Activated T-helper 1 cell treated with anti-CD3 and anti-CD28 coated beads, Interleukin-12 subunit alpha, Interleukin-12 subunit beta, Interleukin-2, Interleukin-4 antibody, amounts not matched to agents 30 ng/mL and 10 ng/mL and 1 ng/mL, durations not matched to agents 14 hours and 24 hours and 36 hours (primary cell): ENCODE measurements at regions not wholly inside any gene's neighbourhood (a gene's known extent, or its start where the extent isn't known, plus 50 kb on each side); places are given as distances from the start of the nearest gene placed in this dataset.
"Not testable (repeated sequence)": the region's sequence is repeated elsewhere in the genome, so short reads cannot be mapped to it uniquely, and the experiment has no call there.

ENCODE experiments used
- DNase-seq: peaks from one replicate; pipeline ENCODE4 v3.0.0; 2021; ENCODE audit warnings: low spot score
- H3K27ac Mint-ChIP-seq: one replicate; pipeline ENCODE4 v1.8.0; 2021; ENCODE audit warnings: mild to moderate bottlenecking, mixed read lengths
- H3K27me3 Mint-ChIP-seq: one replicate; pipeline ENCODE4 v1.8.0; 2022; ENCODE audit warnings: mild to moderate bottlenecking, moderate library complexity, mixed read lengths; ENCODE audit not compliant: insufficient read depth
- H3K36me3 Mint-ChIP-seq: one replicate; pipeline ENCODE4 v1.8.0; 2021; ENCODE audit warnings: low read depth, mixed read lengths
- H3K4me1 Mint-ChIP-seq: one replicate; pipeline ENCODE4 v1.8.0; 2021; ENCODE audit warnings: low read depth, mixed read lengths
- H3K4me3 Mint-ChIP-seq: one replicate; pipeline ENCODE4 v1.8.0; 2021; ENCODE audit warnings: mild to moderate bottlenecking, moderate library complexity, mixed read lengths
- H3K9me3 Mint-ChIP-seq: one replicate; pipeline ENCODE4 v1.8.0; 2021; ENCODE audit warnings: mixed read lengths
- intact Hi-C: fragments of 100-400 bp; cut with micrococcal nuclease; formaldehyde crosslinking; loops from one replicate; pipeline ENCODE4 v1.15.1; 2024

DNA sequence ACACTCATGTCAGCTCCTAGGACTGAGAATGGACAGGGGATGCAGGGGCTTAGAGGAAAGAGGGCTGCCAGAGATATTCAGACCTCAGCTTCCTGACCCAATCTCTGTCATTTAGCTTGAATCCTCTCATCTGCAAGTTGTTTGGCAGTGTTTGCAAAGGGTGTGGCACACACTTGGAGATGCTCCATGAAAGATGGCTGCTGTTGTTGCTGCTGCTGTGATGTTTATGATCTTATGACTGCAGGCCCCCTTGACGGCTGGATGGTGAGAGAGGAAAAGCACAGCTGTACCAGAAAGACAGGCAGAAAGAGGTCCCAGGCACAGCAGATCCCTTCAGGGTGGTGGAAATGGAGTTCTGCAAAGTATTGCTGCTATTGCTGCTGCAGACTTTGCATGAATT is 80.7 kb downstream of the TRIM43 start:
- H3K4me3 Mint-ChIP-seq, H3K4me1 Mint-ChIP-seq, H3K9me3 Mint-ChIP-seq, intact Hi-C loops, DNase-seq, H3K27ac Mint-ChIP-seq, H3K27me3 Mint-ChIP-seq, H3K36me3 Mint-ChIP-seq: not testable (repeated sequence)

DNA sequence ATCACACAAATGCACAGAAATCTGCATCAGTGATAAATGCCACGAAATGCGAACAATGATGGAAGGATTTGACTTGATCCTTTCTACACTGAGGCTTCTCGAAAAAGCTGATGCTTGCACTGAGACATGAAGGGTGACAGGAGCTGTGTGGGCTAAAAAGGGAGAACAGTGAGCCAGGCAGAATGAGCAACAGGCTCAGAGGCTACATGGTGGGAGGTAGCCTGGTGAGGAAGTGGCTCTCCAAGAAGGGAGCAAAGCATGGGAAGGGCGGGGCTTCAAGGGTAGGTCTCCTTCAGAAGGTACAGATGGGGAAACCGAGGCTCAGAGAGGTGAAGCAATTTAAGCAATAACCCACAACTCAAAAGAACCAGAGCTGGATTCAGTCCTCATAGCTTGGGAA is 82.4 kb downstream of the TRIM43 start:
- no peak overlapping the region for H3K27ac Mint-ChIP-seq
- peaks cover 7% of the 10 kb centered on the region for H3K27me3 Mint-ChIP-seq
- H3K36me3 Mint-ChIP-seq = no peaks in the 10 kb centered on the region
- no peak overlapping the region for H3K4me3 Mint-ChIP-seq
- no peaks in the 10 kb centered on the region for H3K4me1 Mint-ChIP-seq
- no peaks in the 10 kb centered on the region for H3K9me3 Mint-ChIP-seq
- no peak for DNase-seq
- intact Hi-C loops = no loop called here

DNA sequence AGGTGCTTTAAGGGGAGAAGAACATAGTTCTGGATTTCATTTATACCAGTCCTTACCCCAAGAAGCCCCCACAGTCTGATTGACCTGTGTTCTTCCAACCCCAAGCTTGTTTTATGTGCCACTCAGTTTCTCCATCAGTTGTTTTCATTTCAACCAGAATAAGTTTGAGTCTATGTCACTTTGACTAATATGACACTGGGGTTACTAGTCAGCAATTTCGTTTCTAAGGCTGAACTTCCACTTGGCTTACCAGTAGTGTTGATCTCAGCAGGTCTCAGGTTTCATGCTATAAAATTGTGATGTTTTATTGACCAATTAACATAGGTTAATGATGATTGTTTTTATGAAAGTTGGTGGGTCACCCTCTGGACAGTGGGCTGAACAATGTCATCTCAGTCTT is 84.8 kb downstream of the TRIM43 start:
- intact Hi-C loops, H3K9me3 Mint-ChIP-seq, DNase-seq, H3K4me1 Mint-ChIP-seq, H3K36me3 Mint-ChIP-seq, H3K27ac Mint-ChIP-seq, H3K4me3 Mint-ChIP-seq, H3K27me3 Mint-ChIP-seq: not testable (repeated sequence)

DNA sequence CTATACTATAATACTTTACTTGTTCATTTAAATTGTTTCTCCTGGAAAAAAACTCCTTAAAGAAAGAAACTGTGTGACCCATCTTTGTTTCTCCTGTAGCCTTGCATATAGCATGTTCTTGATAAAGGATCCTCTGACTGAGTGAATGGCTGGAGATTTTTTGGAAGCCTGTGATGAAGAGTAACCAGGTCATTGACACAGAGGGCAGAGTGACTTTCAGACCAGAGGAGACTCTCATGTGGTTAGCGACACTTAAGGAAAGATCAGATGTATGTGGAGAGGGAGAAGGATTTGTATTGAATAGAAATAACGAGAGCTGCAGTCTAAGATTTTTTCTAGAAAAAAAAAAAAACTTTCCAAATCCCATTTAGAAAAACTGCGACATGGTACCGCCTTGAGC is 85.5 kb downstream of the TRIM43 start:
- Mint-ChIP-seq H3K4me3 (no peak overlapping the region), H3K4me1 (peaks cover 2% of the 10 kb centered on the region), H3K9me3 (no peaks in the 10 kb centered on the region), H3K36me3 (no peaks in the 10 kb centered on the region), H3K27ac (no peak overlapping the region), H3K27me3 (peaks cover 13% of the 10 kb centered on the region)
- no peak for DNase-seq
- intact Hi-C loops = no loop called here

DNA sequence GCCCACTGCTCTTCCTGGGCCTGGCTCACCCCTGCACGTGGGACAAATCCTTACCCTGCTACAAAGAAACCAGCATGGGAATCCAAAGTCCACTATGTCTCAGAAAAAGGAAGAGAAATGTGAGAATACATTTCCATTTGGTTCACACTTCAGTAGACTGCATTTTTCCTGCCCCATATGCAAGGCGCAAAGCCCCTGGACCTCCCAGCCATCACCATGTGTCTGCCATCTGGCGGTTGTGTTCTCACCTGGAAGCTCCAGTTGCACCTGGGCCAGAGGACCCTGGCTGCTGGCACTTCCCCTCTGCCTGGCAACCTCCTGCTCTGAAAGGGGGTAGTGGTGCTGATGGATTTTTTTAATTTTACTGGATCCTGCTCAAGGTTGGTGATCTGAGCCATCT is 86.0 kb downstream of the TRIM43 start:
- H3K9me3 Mint-ChIP-seq, H3K36me3 Mint-ChIP-seq, H3K4me3 Mint-ChIP-seq, DNase-seq, H3K4me1 Mint-ChIP-seq, H3K27ac Mint-ChIP-seq, intact Hi-C loops: not testable (repeated sequence)
- H3K27me3 Mint-ChIP-seq = peaks cover 18% of the 10 kb centered on the region

DNA sequence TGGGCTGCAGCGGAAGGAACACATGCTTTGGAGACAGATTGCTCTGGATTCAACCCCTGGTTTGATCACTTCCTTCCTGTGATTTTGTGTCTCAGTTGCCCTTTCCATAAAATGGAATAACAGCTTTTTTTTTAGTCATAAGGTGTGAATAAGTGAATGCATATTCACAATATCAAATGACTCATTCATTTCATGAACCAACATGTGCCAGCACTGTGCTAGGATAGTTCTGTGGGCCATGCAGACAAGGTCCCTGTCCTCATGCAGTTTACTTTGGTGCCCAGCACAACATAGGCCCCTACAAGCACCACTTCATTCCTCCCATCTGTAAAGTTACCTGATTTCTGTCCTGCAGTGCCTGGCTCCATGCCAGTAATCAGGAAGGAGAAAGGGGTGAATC is 89.4 kb downstream of the TRIM43 start:
- H3K36me3 Mint-ChIP-seq, intact Hi-C loops, H3K4me3 Mint-ChIP-seq, H3K9me3 Mint-ChIP-seq, H3K27ac Mint-ChIP-seq, H3K4me1 Mint-ChIP-seq, DNase-seq: not testable (repeated sequence)
- peaks cover 22% of the 10 kb centered on the region for H3K27me3 Mint-ChIP-seq

DNA sequence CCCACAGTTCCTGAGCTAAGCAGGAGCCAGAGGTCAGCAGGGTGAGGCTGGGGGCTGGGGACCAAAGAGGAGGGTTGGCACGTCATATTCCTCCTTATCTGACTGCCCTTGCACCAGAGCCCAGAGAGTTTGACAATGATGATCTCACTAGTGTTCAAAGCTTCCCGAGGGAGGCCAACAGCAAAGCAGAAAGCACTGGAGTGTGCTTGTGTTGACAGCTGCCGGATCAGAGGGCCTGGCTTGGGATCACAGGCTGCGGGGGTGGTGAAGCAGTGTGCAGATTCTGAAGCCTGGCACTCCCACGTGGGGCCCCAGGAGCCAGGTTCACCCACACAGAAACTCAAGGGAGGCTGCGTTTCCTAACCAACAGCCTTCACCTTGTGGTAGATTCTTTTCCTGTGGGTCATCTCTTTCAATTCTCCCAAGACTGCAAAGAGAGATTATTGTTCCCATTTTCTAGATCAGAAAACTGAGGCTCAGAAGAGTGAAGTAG is 89.8 kb downstream of the TRIM43 start:
- DNase-seq, intact Hi-C loops, H3K27ac Mint-ChIP-seq, H3K4me1 Mint-ChIP-seq, H3K4me3 Mint-ChIP-seq, H3K36me3 Mint-ChIP-seq, H3K9me3 Mint-ChIP-seq: not testable (repeated sequence)
- H3K27me3 Mint-ChIP-seq = peaks cover 22% of the 10 kb centered on the region

DNA sequence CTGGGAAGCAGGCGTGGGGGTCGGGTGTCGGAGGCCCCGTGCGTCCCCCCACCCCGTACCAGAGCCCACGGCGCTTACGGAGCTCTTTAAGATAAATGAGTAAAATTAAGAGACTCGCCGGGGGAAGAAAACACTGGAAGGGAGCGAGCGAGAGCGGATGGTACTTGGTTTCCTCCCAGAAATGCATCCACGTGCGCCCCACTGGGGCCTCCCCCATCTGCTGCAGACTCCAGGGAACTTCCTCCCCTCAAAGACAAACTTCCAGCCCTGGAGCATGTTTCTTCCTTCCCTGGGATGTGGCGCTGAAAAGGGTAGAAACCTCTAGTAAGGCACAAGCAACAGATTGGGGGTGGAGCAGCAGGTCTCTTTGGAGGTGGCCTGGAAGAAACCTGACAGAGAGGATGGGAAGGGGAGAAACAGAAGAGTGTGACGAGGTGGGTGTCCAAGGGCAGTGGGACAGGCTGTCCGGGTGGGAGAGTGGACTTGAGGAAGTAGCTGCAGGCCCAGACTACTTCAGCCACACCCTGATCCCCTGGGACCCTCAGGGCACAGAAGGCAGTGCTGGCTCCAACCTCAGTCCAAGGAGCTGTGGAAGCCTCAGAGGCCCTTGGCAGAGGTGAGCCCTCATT is 91.2 kb downstream of the TRIM43 start:
- H3K36me3 Mint-ChIP-seq, DNase-seq, intact Hi-C loops, H3K4me1 Mint-ChIP-seq, H3K9me3 Mint-ChIP-seq, H3K27ac Mint-ChIP-seq: not testable (repeated sequence)
- Mint-ChIP-seq H3K4me3 (peak overlapping the region; percentile 57), H3K27me3 (peaks cover 22% of the 10 kb centered on the region)

DNA sequence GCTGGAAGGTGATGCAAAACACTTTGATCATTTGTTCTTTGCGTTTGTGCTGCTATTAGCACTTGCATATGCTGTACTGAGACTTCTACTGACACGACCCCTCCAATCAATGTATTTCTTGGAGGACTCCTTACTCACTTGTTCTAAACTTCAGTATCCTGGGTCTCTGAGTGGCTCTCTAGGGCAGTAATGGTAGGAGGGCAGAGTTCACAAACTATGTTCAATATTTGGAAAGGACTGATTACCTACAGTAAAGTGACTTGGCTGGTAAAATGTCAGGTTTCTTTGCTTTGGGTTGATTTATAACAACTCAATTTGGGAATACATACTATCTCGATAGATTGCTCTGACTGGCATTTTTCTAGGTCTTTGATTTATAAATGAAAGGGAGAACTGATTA is 93.7 kb downstream of the TRIM43 start:
- no peak for DNase-seq
- no peak overlapping the region for H3K4me3 Mint-ChIP-seq
- intact Hi-C loops = no loop called here
- H3K36me3 Mint-ChIP-seq = no peaks in the 10 kb centered on the region
- peaks cover 20% of the 10 kb centered on the region for H3K27me3 Mint-ChIP-seq
- H3K9me3 Mint-ChIP-seq = no peaks in the 10 kb centered on the region
- H3K4me1 Mint-ChIP-seq = peaks cover 5% of the 10 kb centered on the region
- H3K27ac Mint-ChIP-seq = no peak overlapping the region

DNA sequence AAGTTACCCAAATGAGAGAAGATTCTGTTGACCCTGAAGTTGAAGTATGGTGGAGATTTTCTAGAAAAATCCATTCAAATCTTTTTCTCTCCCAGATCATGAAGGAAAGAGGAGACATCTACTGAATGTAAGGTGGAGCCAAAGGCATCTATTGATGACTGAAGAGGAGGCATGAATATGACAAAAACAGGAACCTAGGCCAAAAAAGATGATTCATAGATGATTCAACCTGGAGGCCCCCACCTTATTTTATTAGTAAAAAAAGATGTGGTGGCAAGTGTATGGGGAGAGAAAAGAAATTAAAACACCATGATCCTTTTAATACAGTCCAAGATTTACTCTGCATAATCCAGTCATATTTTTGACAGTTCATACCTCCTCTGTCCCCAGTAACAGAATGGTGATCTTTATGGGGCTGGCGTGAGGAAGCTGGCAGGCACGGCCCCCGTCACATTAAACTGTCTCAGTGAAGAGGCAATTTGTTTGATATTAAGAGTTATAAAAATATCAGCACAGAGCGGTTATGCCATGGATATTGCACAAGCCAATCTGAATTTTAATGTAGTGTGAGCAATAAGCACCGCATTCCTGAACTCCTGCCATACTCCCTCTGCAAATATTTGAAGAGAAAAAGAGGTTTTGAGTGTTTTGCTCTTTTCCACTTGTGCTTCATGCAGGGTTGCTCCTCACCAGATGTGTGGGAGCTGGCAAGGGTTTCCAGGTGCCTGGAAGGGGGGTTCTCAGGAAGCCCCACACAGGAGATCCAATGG is 94.4 kb downstream of the TRIM43 start:
- DNase-seq, H3K4me1 Mint-ChIP-seq, intact Hi-C loops, H3K4me3 Mint-ChIP-seq, H3K27ac Mint-ChIP-seq, H3K36me3 Mint-ChIP-seq, H3K9me3 Mint-ChIP-seq: not testable (repeated sequence)
- peaks cover 20% of the 10 kb centered on the region for H3K27me3 Mint-ChIP-seq

DNA sequence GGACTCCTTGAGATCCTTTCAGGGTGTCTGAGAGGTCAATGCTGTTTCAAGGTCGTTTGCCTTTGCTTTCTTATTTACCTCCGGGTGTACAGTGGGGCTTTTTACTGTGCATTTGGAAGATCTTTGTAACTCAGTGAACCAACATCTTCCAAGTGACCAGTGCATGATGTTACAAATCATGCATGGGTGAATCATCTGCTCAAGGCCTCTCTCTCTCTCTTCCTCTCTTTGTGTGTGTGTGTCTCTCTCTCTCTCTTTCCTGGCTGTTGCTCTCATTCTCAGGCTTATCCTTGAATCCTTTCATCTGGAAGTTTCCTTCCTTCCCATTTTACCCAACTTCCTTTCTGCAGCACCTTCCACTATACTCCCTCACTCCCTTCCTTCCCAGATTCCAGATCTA is 96.1 kb downstream of the TRIM43 start:
- H3K4me1 Mint-ChIP-seq, H3K9me3 Mint-ChIP-seq, H3K36me3 Mint-ChIP-seq, H3K27ac Mint-ChIP-seq, intact Hi-C loops, H3K27me3 Mint-ChIP-seq, DNase-seq, H3K4me3 Mint-ChIP-seq: not testable (repeated sequence)

DNA sequence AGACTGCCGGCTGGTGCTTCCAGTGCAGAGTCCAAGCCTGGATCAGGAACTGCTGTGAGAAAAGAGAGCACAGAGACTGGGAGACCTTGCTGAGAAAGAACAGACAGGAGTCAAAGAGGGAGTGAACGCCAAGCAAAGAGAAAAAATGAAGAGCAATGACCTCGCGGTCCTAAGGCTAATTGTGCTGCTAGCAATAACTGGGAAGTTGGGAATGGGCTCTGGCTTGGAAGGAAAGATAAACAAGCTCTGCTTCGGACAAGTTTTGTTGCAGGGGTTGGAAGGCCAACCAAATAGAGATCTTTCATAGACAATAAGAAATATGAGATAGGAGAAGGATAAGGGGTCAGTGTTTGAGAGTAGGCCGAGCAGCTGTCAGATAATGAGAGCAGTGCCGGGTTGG is 99.4 kb downstream of the TRIM43 start:
- H3K27ac Mint-ChIP-seq, H3K9me3 Mint-ChIP-seq, intact Hi-C loops, DNase-seq, H3K4me3 Mint-ChIP-seq, H3K27me3 Mint-ChIP-seq, H3K36me3 Mint-ChIP-seq, H3K4me1 Mint-ChIP-seq: not testable (repeated sequence)

DNA sequence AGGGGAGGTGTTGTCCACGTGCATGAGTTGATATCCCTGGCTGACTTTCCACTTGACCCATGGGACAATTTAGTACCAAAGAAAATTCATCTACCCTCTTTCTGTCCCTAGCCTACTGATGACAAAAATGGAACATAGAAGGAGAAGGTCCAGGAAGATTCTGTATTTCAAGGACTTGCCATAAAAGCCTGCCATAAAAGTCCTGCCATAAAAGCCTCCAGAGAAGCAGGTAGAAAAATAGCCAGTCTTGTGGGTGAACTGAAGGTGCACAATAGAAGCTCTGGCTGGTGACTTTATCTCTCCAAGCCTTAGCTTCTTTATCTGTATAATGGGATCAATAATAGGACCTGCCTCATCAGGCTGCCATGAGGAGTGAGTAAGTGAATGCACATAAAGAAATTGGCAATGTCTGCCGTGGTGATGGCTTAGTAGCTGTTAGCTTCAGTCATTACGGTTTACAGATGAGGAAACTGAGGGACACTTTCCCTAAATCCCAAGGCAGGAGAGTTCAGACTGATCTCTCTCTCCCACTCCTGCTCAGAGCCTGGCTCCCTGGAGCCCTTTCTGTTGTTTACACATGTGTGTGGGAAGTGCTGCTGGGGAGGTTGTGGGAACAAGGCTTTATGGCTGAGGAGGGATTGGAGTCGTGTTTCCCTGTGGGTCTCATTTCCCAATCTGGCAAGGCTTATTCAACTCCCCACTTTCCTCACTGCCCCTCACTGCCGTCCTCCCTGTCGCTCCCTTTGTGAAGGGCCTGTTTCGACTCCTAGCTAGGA is 101.5 kb downstream of the TRIM43 start:
- intact Hi-C loops, DNase-seq, H3K4me3 Mint-ChIP-seq, H3K4me1 Mint-ChIP-seq, H3K27ac Mint-ChIP-seq, H3K27me3 Mint-ChIP-seq, H3K36me3 Mint-ChIP-seq, H3K9me3 Mint-ChIP-seq: not testable (repeated sequence)
